ENCODE measurements at regions not wholly inside any gene's neighbourhood (a gene's known extent, or its start where the extent isn't known, plus 50 kb on each side); places are given as distances from the start of the nearest gene placed in this dataset.

- DNase-seq = no peak
Measured at GRCh38 chr3:46112984-46113383, 85.7 kb upstream of the XCR1 start.

GRCh38 chr3:46112296-46112695 is 85.0 kb upstream of the XCR1 start:
- DNase-seq = no peak

GRCh38 chr3:46110701-46111493 is 83.6 kb upstream of the XCR1 start:
- no peak for DNase-seq

- no peak for DNase-seq
Measured at GRCh38 chr3:46107682-46108081, 80.4 kb upstream of the XCR1 start.

- no peak for DNase-seq
Measured at GRCh38 chr3:46105306-46105919, 78.1 kb upstream of the XCR1 start.

GRCh38 chr3:46104706-46105105 is 77.4 kb upstream of the XCR1 start:
- no peak for DNase-seq

GRCh38 chr3:46102780-46103130 is 75.5 kb upstream of the XCR1 start:
- no peak for DNase-seq

- DNase-seq = no peak
Measured at GRCh38 chr3:46102059-46102779, 74.9 kb upstream of the XCR1 start.

GRCh38 chr3:46100812-46101211 is 73.5 kb upstream of the XCR1 start:
- DNase-seq = no peak

GRCh38 chr3:46098319-46098761 is 71.1 kb upstream of the XCR1 start:
- peak; percentile 74 for DNase-seq

- DNase-seq = peak; percentile 71
Measured at GRCh38 chr3:46097691-46098241, 70.5 kb upstream of the XCR1 start.

GRCh38 chr3:46096781-46097180 is 69.5 kb upstream of the XCR1 start:
- no peak for DNase-seq

- DNase-seq = no peak
Measured at GRCh38 chr3:46096336-46096735, 69.1 kb upstream of the XCR1 start.

- DNase-seq = no peak
Measured at GRCh38 chr3:46095307-46095706, 68.0 kb upstream of the XCR1 start.

GRCh38 chr3:46094506-46094905 is 67.2 kb upstream of the XCR1 start:
- DNase-seq = no peak

- no peak for DNase-seq
Measured at GRCh38 chr3:46093966-46094365, 66.7 kb upstream of the XCR1 start.

GRCh38 chr3:46093327-46093942 is 66.2 kb upstream of the XCR1 start:
- DNase-seq = no peak

GRCh38 chr3:46092702-46093080 is 65.4 kb upstream of the XCR1 start:
- DNase-seq = no peak

- no peak for DNase-seq
Measured at GRCh38 chr3:46091741-46092701, 64.7 kb upstream of the XCR1 start.

GRCh38 chr3:46091046-46091445 is 63.8 kb upstream of the XCR1 start:
- DNase-seq = no peak

- DNase-seq = no peak
Measured at GRCh38 chr3:46090161-46090591, 62.9 kb upstream of the XCR1 start.

All from activated effector memory CD4-positive, alpha-beta T cell treated with anti-CD3 and anti-CD28 coated beads, Interleukin-2, amount 50 U/mL, for 16 hours (primary cell).